Right lobe of liver (tissue), 6 donors: ENCODE measurements at regions not wholly inside any gene's neighbourhood (a gene's known extent, or its start where the extent isn't known, plus 50 kb on each side); places are given as distances from the start of the nearest gene placed in this dataset.

Experiments used
- ATAC-seq, 4 donors: fragments of 200-7000 bp; cut with Tn5 transposase; one replicate each; pipeline ENCODE4 v1.9.1; 2020; ENCODE audit warnings: mild to moderate bottlenecking in 4 of 4, moderate library complexity in 4 of 4
- DNase-seq, 3 donors: peaks; one replicate each; pipeline ENCODE4 v3.0.0-alpha.2; 2020
- H3K27ac ChIP-seq, 3 donors: fragments of 200-600 bp; one replicate each; pipeline ENCODE4 v1.8.0; 2022
- H3K27me3 ChIP-seq, 2 donors: fragments of 200-600 bp; one replicate each; pipeline ENCODE4 v1.8.0; 2022
- H3K36me3 ChIP-seq, 4 donors: fragments of 200-600 bp; sonication (generic) in 1 of 4; one replicate each; pipeline versions ENCODE4 v1.5.1 to v1.8.0; 2017 to 2022; ENCODE audit warnings: control low read depth in 1 of 4
- H3K4me1 ChIP-seq, 4 donors: fragments of 200-600 bp; sonication (generic) in 1 of 4; one replicate each; pipeline versions ENCODE4 v1.5.1 to v1.8.0; 2017 to 2022; ENCODE audit warnings: control low read depth in 1 of 4
- H3K4me3 ChIP-seq, 3 donors: fragments of 200-600 bp; one replicate each; pipeline ENCODE4 v1.8.0; 2022
- H3K9me3 ChIP-seq, 4 donors: fragments of 200-600 bp; sonication (generic) in 1 of 4; one replicate each; pipeline versions ENCODE4 v1.5.1 to v1.8.0; 2017 to 2022; ENCODE audit warnings: control low read depth in 1 of 4
- POLR2A ChIP-seq: fragments of 450-650 bp; IDR thresholded peaks from one replicate; pipeline ENCODE4 v1.6.1; 2017; ENCODE audit warnings: antibody characterized with exemption, mild to moderate bottlenecking
- WGBS: methylation state at CpG from one replicate; pipeline ENCODE4 v1.1.6; 2018; ENCODE audit warnings: low coverage, low lambda C conversion rate; ENCODE audit not compliant: insufficient coverage; ENCODE audit errors: missing lambda C conversion rate; 5-methylcytosine and 5-hydroxymethylcytosine counted together
- intact Hi-C, 2 donors: fragments of 100-400 bp; cut with DNase I; formaldehyde crosslinking; loops; one replicate each; pipeline versions ENCODE4 v1.11.2 to v1.14.1; 2022
- TF ChIP-seq, protein P1 (sequence below), 4 donors: fragments of 200-600 bp in 3 of 4; fragments of 450-650 bp in 1 of 4; IDR thresholded peaks; one replicate each; pipeline versions ENCODE4 v1.5.1 to v1.8.0; 2016 to 2022; ENCODE audit warnings: antibody characterized with exemption in 4 of 4, mild to moderate bottlenecking in 2 of 4
- donor health status: DM: no; HTN: yes; CAD: no.
- donor health status: DM: no; HTN: no; CAD: no.
- donor health status: DM: no; HTN: no; CAD: no.
- donor health status: DM: no; HTN: yes; CAD: no.
- donor health status: DM: no; HTN: yes; CAD: no.

DNA sequence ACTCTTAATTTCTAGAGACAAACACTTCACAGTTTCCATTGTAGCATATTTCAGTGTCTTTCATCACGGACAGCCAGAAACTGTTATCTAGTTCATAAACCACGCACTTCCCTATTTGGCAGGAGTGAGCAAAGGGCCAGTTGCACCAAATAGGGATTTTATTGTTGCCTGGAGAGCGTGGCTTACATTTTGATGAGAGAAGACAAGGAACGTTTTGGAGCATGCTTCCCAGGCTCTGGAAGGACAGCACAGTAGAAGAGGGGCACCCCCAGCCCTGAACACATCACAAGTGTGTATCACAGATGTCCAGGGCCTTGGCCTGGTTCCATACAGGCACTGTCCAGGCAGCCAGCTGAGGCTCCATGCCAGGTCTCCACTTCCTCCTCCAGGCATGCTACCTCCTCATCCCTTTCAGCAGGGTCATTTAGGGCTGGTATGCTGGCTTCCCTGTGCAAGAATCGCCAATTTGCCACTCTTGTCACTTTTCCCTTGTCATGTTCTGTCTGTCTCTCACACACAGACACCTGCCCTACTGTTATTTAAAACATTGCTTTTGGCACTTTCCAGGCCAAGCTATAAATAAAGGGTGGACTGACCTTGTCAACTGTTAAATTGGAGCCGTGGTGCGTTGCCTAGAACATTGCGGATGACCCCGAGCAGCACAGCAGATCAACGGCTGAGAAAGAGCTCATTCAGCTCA, 235.0 kb upstream of the GMDS start:
- WGBS, result 60% methylated on average over 10 of the region's 10 CpGs
- Histone ChIP-seq H3K4me1 (no peaks in the 10 kb centered on the region), H3K36me3 (no peaks in the 10 kb centered on the region), H3K9me3 (no peaks in the 10 kb centered on the region), H3K27ac (no peak overlapping the region), H3K27me3 (no peaks in the 10 kb centered on the region), H3K4me3 (no peak overlapping the region)
- TF ChIP-seq POLR2A, result no peak
- TF ChIP-seq, protein P1, sequence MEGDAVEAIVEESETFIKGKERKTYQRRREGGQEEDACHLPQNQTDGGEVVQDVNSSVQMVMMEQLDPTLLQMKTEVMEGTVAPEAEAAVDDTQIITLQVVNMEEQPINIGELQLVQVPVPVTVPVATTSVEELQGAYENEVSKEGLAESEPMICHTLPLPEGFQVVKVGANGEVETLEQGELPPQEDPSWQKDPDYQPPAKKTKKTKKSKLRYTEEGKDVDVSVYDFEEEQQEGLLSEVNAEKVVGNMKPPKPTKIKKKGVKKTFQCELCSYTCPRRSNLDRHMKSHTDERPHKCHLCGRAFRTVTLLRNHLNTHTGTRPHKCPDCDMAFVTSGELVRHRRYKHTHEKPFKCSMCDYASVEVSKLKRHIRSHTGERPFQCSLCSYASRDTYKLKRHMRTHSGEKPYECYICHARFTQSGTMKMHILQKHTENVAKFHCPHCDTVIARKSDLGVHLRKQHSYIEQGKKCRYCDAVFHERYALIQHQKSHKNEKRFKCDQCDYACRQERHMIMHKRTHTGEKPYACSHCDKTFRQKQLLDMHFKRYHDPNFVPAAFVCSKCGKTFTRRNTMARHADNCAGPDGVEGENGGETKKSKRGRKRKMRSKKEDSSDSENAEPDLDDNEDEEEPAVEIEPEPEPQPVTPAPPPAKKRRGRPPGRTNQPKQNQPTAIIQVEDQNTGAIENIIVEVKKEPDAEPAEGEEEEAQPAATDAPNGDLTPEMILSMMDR (IDR thresholded peaks at IDR 0.05), result no peak
- intact Hi-C loops, result no loop called here
- peak in 2 of 4 donors; percentile 15 to 24 for ATAC-seq
- DNase-seq, result peak in 1 of 3 donors; percentile 42

GRCh38 chr6:2478200-2478599, 232.8 kb upstream of the GMDS start:
- intact Hi-C loops, result no loop called here
- H3K27ac ChIP-seq, result no peak overlapping the region
- no peaks in the 10 kb centered on the region for H3K27me3 ChIP-seq
- no peak for TF ChIP-seq POLR2A
- TF ChIP-seq, protein P1 (IDR thresholded peaks at IDR 0.05), result no peak
- no peaks in the 10 kb centered on the region for H3K9me3 ChIP-seq
- H3K4me3 ChIP-seq, result no peak overlapping the region
- no peaks in the 10 kb centered on the region for H3K36me3 ChIP-seq
- WGBS, result 55% methylated on average over 7 of the region's 9 CpGs
- DNase-seq (no peak), ATAC-seq (no peak)
- H3K4me1 ChIP-seq, result no peaks in the 10 kb centered on the region

DNA sequence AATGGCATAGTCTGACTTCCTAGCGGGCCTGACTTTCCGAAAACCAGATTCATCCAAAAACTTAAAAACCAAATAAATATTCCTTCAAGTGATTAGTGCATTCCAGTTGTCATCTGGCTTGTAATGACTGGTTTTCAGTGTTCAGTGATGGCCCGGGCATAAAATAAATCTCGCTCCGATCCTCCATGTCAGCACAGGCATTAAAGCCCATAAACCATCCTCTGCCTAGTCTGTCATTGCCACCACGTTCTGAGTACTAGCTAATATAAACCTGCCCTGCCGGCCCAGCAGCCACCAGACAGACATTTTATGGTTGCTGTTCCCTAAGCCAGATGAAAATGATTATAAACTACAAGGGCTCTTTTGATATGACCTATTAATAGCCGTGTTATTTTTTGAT, 232.3 kb upstream of the GMDS start:
- no peak for TF ChIP-seq POLR2A
- TF ChIP-seq, protein P1 (IDR thresholded peaks at IDR 0.05), result no peak
- DNase-seq, result no peak
- Histone ChIP-seq H3K27ac (no peak overlapping the region), H3K27me3 (no peaks in the 10 kb centered on the region), H3K36me3 (no peaks in the 10 kb centered on the region), H3K9me3 (no peaks in the 10 kb centered on the region), H3K4me3 (no peak overlapping the region), H3K4me1 (no peaks in the 10 kb centered on the region)
- WGBS, result 78% methylated on average over 8 of the region's 8 CpGs
- ATAC-seq, result no peak
- intact Hi-C loops, result no loop called here

- Histone ChIP-seq H3K4me3 (no peak overlapping the region), H3K27ac (no peak overlapping the region), H3K27me3 (no peaks in the 10 kb centered on the region), H3K36me3 (no peaks in the 10 kb centered on the region), H3K9me3 (no peaks in the 10 kb centered on the region), H3K4me1 (no peaks in the 10 kb centered on the region)
- no peak for TF ChIP-seq POLR2A
- TF ChIP-seq, protein P1 (IDR thresholded peaks at IDR 0.05), result no peak
- intact Hi-C loops, result no loop called here
- WGBS, result 86% methylated on average over 1 of the region's 1 CpG
- no peak for DNase-seq
- no peak for ATAC-seq
Measured at GRCh38 chr6:2477250-2477649, 231.8 kb upstream of the GMDS start.
